ENCODE measurements at regions not wholly inside any gene's neighbourhood (a gene's known extent, or its start where the extent isn't known, plus 50 kb on each side); places are given as distances from the start of the nearest gene placed in this dataset.

DNA sequence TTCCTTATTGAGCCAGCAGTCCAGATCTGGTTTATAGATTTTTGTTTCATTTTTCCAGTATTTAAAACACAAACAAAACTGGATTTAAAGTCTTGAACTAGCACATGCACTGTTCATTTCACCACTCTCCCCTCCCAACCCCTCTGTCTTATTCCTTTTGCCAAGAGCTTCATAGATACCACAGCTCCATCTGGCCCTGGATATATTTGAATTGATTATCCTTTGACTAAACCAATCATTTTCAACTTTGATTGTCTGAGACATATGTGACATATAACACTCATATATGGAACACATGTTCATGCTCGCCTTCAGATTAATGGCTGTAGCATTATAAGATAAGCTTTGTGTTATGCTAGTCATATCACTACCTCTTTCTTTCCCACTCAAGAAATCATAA lies 376.6 kb upstream of the NAALADL2 start:
- TF ChIP-seq POLR2A (IDR thresholded peaks at IDR 0.05): no peak
- TF ChIP-seq, protein P1, sequence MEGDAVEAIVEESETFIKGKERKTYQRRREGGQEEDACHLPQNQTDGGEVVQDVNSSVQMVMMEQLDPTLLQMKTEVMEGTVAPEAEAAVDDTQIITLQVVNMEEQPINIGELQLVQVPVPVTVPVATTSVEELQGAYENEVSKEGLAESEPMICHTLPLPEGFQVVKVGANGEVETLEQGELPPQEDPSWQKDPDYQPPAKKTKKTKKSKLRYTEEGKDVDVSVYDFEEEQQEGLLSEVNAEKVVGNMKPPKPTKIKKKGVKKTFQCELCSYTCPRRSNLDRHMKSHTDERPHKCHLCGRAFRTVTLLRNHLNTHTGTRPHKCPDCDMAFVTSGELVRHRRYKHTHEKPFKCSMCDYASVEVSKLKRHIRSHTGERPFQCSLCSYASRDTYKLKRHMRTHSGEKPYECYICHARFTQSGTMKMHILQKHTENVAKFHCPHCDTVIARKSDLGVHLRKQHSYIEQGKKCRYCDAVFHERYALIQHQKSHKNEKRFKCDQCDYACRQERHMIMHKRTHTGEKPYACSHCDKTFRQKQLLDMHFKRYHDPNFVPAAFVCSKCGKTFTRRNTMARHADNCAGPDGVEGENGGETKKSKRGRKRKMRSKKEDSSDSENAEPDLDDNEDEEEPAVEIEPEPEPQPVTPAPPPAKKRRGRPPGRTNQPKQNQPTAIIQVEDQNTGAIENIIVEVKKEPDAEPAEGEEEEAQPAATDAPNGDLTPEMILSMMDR (IDR thresholded peaks at IDR 0.05 in 4 of 5, conservative IDR thresholded peaks at IDR 0.05 in 1 of 5): no peak

Measured in gastrocnemius medialis (tissue), 4 donors.